Neuronal stem cell (in vitro differentiated cells): ENCODE measurements at regions not wholly inside any gene's neighbourhood (a gene's known extent, or its start where the extent isn't known, plus 50 kb on each side); places are given as distances from the start of the nearest gene placed in this dataset.

ENCODE experiments used
- DNase-seq: peaks from one replicate; pipeline ENCODE4 v3.0.0-alpha.2; 2013; ENCODE audit warnings: low spot score
- H2AFZ ChIP-seq: one replicate; pipeline ENCODE4 v1.6.1; 2013; ENCODE audit warnings: mild to moderate bottlenecking, low read length, inconsistent platforms
- H2AK5ac ChIP-seq: 2 replicates; pipeline ENCODE4 v1.6.1; 2013; ENCODE audit warnings: low read depth, mild to moderate bottlenecking, inconsistent platforms, low read length, moderate library complexity, mixed read lengths
- H2BK120ac ChIP-seq: 2 replicates; pipeline ENCODE4 v1.6.1; 2013; ENCODE audit warnings: low read depth, mild to moderate bottlenecking, inconsistent platforms, low read length, moderate library complexity, mixed read lengths
- H2BK12ac ChIP-seq: one replicate; pipeline ENCODE4 v1.6.1; 2013; ENCODE audit warnings: low read length, inconsistent platforms
- H2BK15ac ChIP-seq: 2 replicates; pipeline ENCODE4 v1.6.1; 2013; ENCODE audit warnings: mild to moderate bottlenecking, low read length, inconsistent platforms, mixed read lengths
- H2BK5ac ChIP-seq: one replicate; pipeline ENCODE4 v1.6.1; 2013; ENCODE audit warnings: inconsistent platforms, mild to moderate bottlenecking, low read length, moderate library complexity
- H3K14ac ChIP-seq: one replicate; pipeline ENCODE4 v1.6.1; 2013; ENCODE audit warnings: low read length, inconsistent platforms
- H3K18ac ChIP-seq: 2 replicates; pipeline ENCODE4 v1.6.1; 2013; ENCODE audit warnings: low read length, inconsistent platforms
- H3K23ac ChIP-seq: 2 replicates; pipeline ENCODE4 v1.6.1; 2013; ENCODE audit warnings: low read depth, mild to moderate bottlenecking, mixed read lengths, low read length, inconsistent platforms; ENCODE audit not compliant: poor library complexity
- H3K27ac ChIP-seq: replicated peaks from 3 replicates; pipeline ENCODE4 v1.5.1; 2013; ENCODE audit warnings: low read length, inconsistent platforms
- H3K27me3 ChIP-seq, 3 experiments: 2 replicates each; pipeline ENCODE4 v1.6.1; 2013; ENCODE audit warnings: low read length in 3 of 3, mild to moderate bottlenecking in 2 of 3, inconsistent platforms in 1 of 3, low read depth in 1 of 3, mixed read lengths in 1 of 3, moderate library complexity in 1 of 3; ENCODE audit not compliant: control insufficient read depth in 3 of 3, insufficient read depth in 3 of 3
- H3K36me3 ChIP-seq, 2 donors: replicated peaks in 1 of 2; 2 replicates each; pipeline ENCODE4 v1.6.1; 2013; ENCODE audit warnings: low read length in 2 of 2; ENCODE audit not compliant: control insufficient read depth in 2 of 2, insufficient read depth in 2 of 2
- H3K4ac ChIP-seq: 2 replicates; pipeline ENCODE4 v1.6.1; 2013; ENCODE audit warnings: inconsistent platforms, mild to moderate bottlenecking, low read length, moderate library complexity
- H3K4me1 ChIP-seq, 2 donors: 1 replicate in 1 of 2; 2 replicates in 1 of 2; pipeline ENCODE4 v1.6.1; 2013; ENCODE audit warnings: low read length in 2 of 2, low read depth in 1 of 2; ENCODE audit not compliant: control insufficient read depth in 2 of 2, insufficient read depth in 1 of 2
- H3K4me2 ChIP-seq: one replicate; pipeline ENCODE4 v1.6.1; 2013; ENCODE audit warnings: mild to moderate bottlenecking, low read length, inconsistent platforms; ENCODE audit not compliant: insufficient read depth, poor library complexity, severe bottlenecking
- H3K4me3 ChIP-seq, 2 donors: 2 replicates each; pipeline ENCODE4 v1.5.1; 2013; ENCODE audit warnings: low read length in 2 of 2, mild to moderate bottlenecking in 2 of 2, inconsistent platforms in 1 of 2, moderate library complexity in 1 of 2
- H3K79me1 ChIP-seq: one replicate; pipeline ENCODE4 v1.6.1; 2013; ENCODE audit warnings: low read depth, mild to moderate bottlenecking, inconsistent platforms, low read length, moderate library complexity
- H3K9ac ChIP-seq: one replicate; pipeline ENCODE4 v1.6.1; 2013; ENCODE audit warnings: mild to moderate bottlenecking, low read depth, low read length, inconsistent platforms; ENCODE audit not compliant: poor library complexity
- H3K9me3 ChIP-seq, 2 donors: replicated peaks in 1 of 2; 2 replicates each; pipeline versions ENCODE3 to v1.6.1; 2013; ENCODE audit warnings: low read length in 2 of 2, mild to moderate bottlenecking in 2 of 2, inconsistent platforms in 1 of 2, low read depth in 1 of 2, mixed read lengths in 1 of 2, moderate library complexity in 1 of 2; ENCODE audit not compliant: control insufficient read depth in 2 of 2, insufficient read depth in 1 of 2
- H4K8ac ChIP-seq: one replicate; pipeline ENCODE4 v1.6.1; 2013; ENCODE audit warnings: low read depth, mild to moderate bottlenecking, inconsistent platforms, low read length, moderate library complexity
- H4K91ac ChIP-seq: one replicate; pipeline ENCODE4 v1.6.1; 2013; ENCODE audit warnings: low read length, low read depth, mild to moderate bottlenecking, inconsistent platforms; ENCODE audit not compliant: poor library complexity
- WGBS, 2 donors: extraction: QIAGEN DNeasy Blood & Tissue Kit; methylation state at CpG; one replicate each; pipeline ENCODE4 v1.1.7; 2013; ENCODE audit warnings: missing lambda C conversion rate in 2 of 2, mixed read lengths in 1 of 2; ENCODE audit not compliant: insufficient read length in 2 of 2, insufficient replicate concordance in 1 of 2; ENCODE audit errors: extremely low coverage in 2 of 2; 5-methylcytosine and 5-hydroxymethylcytosine counted together

GRCh38 chr17:70916469-70916868, 747.1 kb downstream of the KCNJ2 start:
- no peaks in the 10 kb centered on the region for H3K4me1 ChIP-seq
- peaks cover 0 to 32% of the 10 kb centered on the region in 2 donors for H3K9me3 ChIP-seq
- no peak overlapping the region for H3K14ac ChIP-seq
- H4K8ac ChIP-seq = no peak overlapping the region
- no peaks in the 10 kb centered on the region for H3K79me1 ChIP-seq
- no peak overlapping the region for H2BK120ac ChIP-seq
- no peak overlapping the region for H3K4me2 ChIP-seq
- DNase-seq = no peak
- H2AFZ ChIP-seq = no peak overlapping the region
- H3K23ac ChIP-seq = no peak overlapping the region
- H2BK15ac ChIP-seq = no peak overlapping the region
- no peak overlapping the region for H4K91ac ChIP-seq
- no peaks in the 10 kb centered on the region for H3K36me3 ChIP-seq
- no peak overlapping the region for H2AK5ac ChIP-seq
- H3K4ac ChIP-seq = no peak overlapping the region
- no peak overlapping the region for H2BK5ac ChIP-seq
- H3K27ac ChIP-seq = no peak overlapping the region
- H3K18ac ChIP-seq = no peak overlapping the region
- H2BK12ac ChIP-seq = no peak overlapping the region
- H3K4me3 ChIP-seq = no peak overlapping the region
- no peaks in the 10 kb centered on the region for H3K27me3 ChIP-seq
- H3K9ac ChIP-seq = no peak overlapping the region

DNA sequence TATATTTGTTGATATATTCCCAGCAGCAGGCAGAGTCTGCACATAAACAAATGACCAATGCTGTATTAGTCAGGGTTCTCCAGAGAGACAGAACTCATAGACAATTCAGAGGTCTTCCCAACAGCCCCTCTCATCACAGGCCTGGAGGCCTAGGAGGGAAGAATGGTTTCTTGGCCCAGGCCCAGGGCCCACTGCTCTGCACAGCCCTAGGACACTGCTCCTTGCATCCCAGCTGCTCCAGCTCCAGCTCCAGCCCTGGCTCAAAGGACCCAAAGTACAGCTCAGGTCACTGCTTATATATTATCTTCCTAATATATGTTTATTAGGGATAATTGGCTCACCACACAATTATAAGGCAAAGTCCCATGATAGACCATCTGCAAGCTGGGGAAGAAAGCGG, 749.9 kb downstream of the KCNJ2 start:
- no peaks in the 10 kb centered on the region for H3K27me3 ChIP-seq
- H2BK12ac ChIP-seq = no peak overlapping the region
- H2BK5ac ChIP-seq = no peak overlapping the region
- H3K18ac ChIP-seq = no peak overlapping the region
- H2AFZ ChIP-seq = no peak overlapping the region
- peaks cover 0 to 32% of the 10 kb centered on the region in 2 donors for H3K9me3 ChIP-seq
- H3K4ac ChIP-seq = no peak overlapping the region
- H3K4me3 ChIP-seq = no peak overlapping the region
- no peak overlapping the region for H3K14ac ChIP-seq
- no peak overlapping the region for H4K8ac ChIP-seq
- no peak overlapping the region for H3K9ac ChIP-seq
- no peak overlapping the region for H2AK5ac ChIP-seq
- H3K36me3 ChIP-seq = no peaks in the 10 kb centered on the region
- H4K91ac ChIP-seq = no peak overlapping the region
- H3K79me1 ChIP-seq = no peaks in the 10 kb centered on the region
- no peak overlapping the region for H2BK120ac ChIP-seq
- no peak overlapping the region for H3K4me2 ChIP-seq
- WGBS, 2 donors = no CpG with 5 or more reads among the region's 1 CpG
- no peak overlapping the region for H3K27ac ChIP-seq
- H3K4me1 ChIP-seq = no peaks in the 10 kb centered on the region
- no peak overlapping the region for H3K23ac ChIP-seq
- DNase-seq = no peak
- H2BK15ac ChIP-seq = no peak overlapping the region

DNA sequence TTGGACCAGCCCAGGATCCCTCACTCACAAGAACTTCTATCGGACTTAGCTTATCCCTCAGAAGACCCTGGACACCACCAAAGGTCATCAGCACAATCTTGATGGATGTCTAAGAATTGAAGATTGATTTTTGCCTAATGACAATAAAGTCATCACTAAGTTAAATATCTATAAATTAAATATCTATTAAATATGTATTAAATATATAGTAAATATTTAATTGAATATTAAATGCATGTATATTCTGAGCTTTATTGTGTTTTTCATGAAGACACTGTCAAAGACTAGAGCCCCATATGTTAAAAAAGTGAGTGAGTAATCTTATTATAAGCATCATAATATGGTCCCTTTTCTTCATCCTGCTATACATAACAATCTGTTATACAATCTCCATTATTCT, 751.1 kb downstream of the KCNJ2 start:
- Histone ChIP-seq H2BK15ac (no peak overlapping the region), H3K4me1 (no peaks in the 10 kb centered on the region), H4K91ac (no peak overlapping the region), H3K27ac (no peak overlapping the region), H2BK5ac (no peak overlapping the region), H2AFZ (no peak overlapping the region), H3K27me3 (no peaks in the 10 kb centered on the region), H4K8ac (no peak overlapping the region), H3K9me3 (peaks cover 0 to 32% of the 10 kb centered on the region in 2 donors), H3K79me1 (no peaks in the 10 kb centered on the region), H3K4ac (no peak overlapping the region), H3K36me3 (no peaks in the 10 kb centered on the region), H3K14ac (no peak overlapping the region), H3K23ac (no peak overlapping the region), H3K9ac (no peak overlapping the region), H3K4me3 (no peak overlapping the region), H3K18ac (no peak overlapping the region), H2BK12ac (no peak overlapping the region), H2AK5ac (no peak overlapping the region), H3K4me2 (no peak overlapping the region), H2BK120ac (no peak overlapping the region)
- no peak for DNase-seq
- WGBS, 2 donors = no CpG with 5 or more reads among the region's 1 CpG

DNA sequence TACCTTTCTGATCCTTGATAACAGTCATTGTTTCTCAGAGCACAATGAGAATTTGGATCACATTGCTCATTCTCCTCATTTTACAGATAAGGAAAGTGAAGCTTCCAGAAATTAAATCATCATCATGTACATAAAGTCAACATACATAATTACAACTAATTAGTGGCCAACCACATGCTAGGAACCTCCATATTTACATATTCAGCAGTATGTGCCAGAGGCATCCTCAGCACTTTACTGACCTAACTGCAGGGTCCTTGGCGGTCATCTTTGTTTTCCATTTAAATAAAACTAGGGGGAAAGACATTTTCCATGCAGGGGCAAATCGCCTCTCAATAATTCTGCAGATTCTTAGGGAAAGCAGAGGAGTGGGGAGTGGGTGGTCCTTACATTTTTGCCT, 752.9 kb downstream of the KCNJ2 start:
- H3K79me1 ChIP-seq = no peaks in the 10 kb centered on the region
- no peak overlapping the region for H3K27ac ChIP-seq
- peaks cover 0 to 19% of the 10 kb centered on the region in 2 donors for H3K9me3 ChIP-seq
- no peaks in the 10 kb centered on the region for H3K27me3 ChIP-seq
- no peaks in the 10 kb centered on the region for H3K4me1 ChIP-seq
- no peak overlapping the region for H2BK120ac ChIP-seq
- H2BK5ac ChIP-seq = no peak overlapping the region
- H2AFZ ChIP-seq = no peak overlapping the region
- no peak overlapping the region for H2BK12ac ChIP-seq
- H2BK15ac ChIP-seq = no peak overlapping the region
- whole genome bisulfite sequencing, 2 donors = no CpG with 5 or more reads among the region's 2 CpGs
- no peak overlapping the region for H3K23ac ChIP-seq
- no peak overlapping the region for H3K14ac ChIP-seq
- no peak for DNase-seq
- H4K91ac ChIP-seq = no peak overlapping the region
- H3K4me3 ChIP-seq = no peak overlapping the region
- no peak overlapping the region for H3K9ac ChIP-seq
- no peak overlapping the region for H2AK5ac ChIP-seq
- no peak overlapping the region for H4K8ac ChIP-seq
- no peak overlapping the region for H3K4ac ChIP-seq
- H3K36me3 ChIP-seq = no peaks in the 10 kb centered on the region
- H3K18ac ChIP-seq = no peak overlapping the region
- H3K4me2 ChIP-seq = no peak overlapping the region
